Esophagus squamous epithelium (tissue), 5 donors: ENCODE measurements at regions not wholly inside any gene's neighbourhood (a gene's known extent, or its start where the extent isn't known, plus 50 kb on each side); places are given as distances from the start of the nearest gene placed in this dataset.

ENCODE experiments used
- DNase-seq: peaks from one replicate; lab custom pipeline; 2025; lab: John Stamatoyannopoulos, UW
- H3K27ac ChIP-seq, 4 donors: fragments of 200-600 bp; sonication (generic); one replicate each; pipeline ENCODE4 v1.5.1; 2016 to 2019; ENCODE audit warnings: mild to moderate bottlenecking in 1 of 4
- H3K27me3 ChIP-seq, 4 donors: fragments of 200-600 bp; sonication (generic); 1 replicate in 3 of 4; 2 replicates in 1 of 4; pipeline versions ENCODE4 v1.5.1 to v1.6.0; 2017 to 2021; ENCODE audit warnings: antibody characterized with exemption in 1 of 4
- H3K36me3 ChIP-seq, 3 donors: fragments of 200-600 bp; sonication (generic); one replicate each; pipeline ENCODE4 v1.5.1; 2016 to 2019
- H3K4me1 ChIP-seq, 3 donors: fragments of 200-600 bp; sonication (generic); one replicate each; pipeline ENCODE4 v1.5.1; 2017 to 2019
- H3K4me3 ChIP-seq, 4 donors: fragments of 200-600 bp; sonication (generic); 1 replicate in 3 of 4; 2 replicates in 1 of 4; pipeline ENCODE4 v1.5.1; 2016 to 2019; ENCODE audit warnings: mild to moderate bottlenecking in 2 of 4, moderate library complexity in 1 of 4
- H3K9me3 ChIP-seq, 3 donors: fragments of 200-600 bp; sonication (generic); one replicate each; pipeline ENCODE4 v1.5.1; 2016 to 2019
- CTCF ChIP-seq, 6 experiments: fragments of 450-650 bp in 4 of 6; fragments of 200-600 bp in 2 of 6; sonication (generic) in 2 of 6; IDR thresholded peaks; one replicate each; pipeline ENCODE4 v1.5.1; 2016 to 2019; ENCODE audit warnings: antibody characterized with exemption in 6 of 6, mild to moderate bottlenecking in 4 of 6, moderate library complexity in 4 of 6
- POLR2A ChIP-seq, 4 donors: fragments of 450-650 bp; IDR thresholded peaks; one replicate each; pipeline ENCODE4 v1.6.1; 2017; ENCODE audit warnings: antibody characterized with exemption in 4 of 4, mild to moderate bottlenecking in 4 of 4, moderate library complexity in 3 of 4
- WGBS, 2 donors: methylation state at CpG; one replicate each; pipeline ENCODE4 v1.1.5; 2018; 5-methylcytosine and 5-hydroxymethylcytosine counted together
- intact Hi-C: fragments of 100-400 bp; cut with DNase I; formaldehyde crosslinking; loops from one replicate; pipeline ENCODE4 v1.15.0; 2022
- donor health status: DM: yes; HTN: yes; CAD: no.

GRCh38 chr9:13411791-13412190 is 132.3 kb upstream of the MPDZ start:
- no peaks in the 10 kb centered on the region for H3K9me3 ChIP-seq
- no peak for DNase-seq
- H3K4me3 ChIP-seq = no peak overlapping the region
- no peaks in the 10 kb centered on the region for H3K27me3 ChIP-seq
- no peaks in the 10 kb centered on the region for H3K36me3 ChIP-seq
- intact Hi-C loops = no loop called here
- no peak overlapping the region for H3K27ac ChIP-seq
- no peak for TF ChIP-seq POLR2A (IDR thresholded peaks at IDR 0.05)
- TF ChIP-seq CTCF (IDR thresholded peaks at IDR 0.05) = no peak
- H3K4me1 ChIP-seq = peaks cover 0 to 3% (median 0%) of the 10 kb centered on the region in 3 donors

GRCh38 chr9:13410566-13411031 is 131.1 kb upstream of the MPDZ start:
- WGBS, 2 donors = 42 to 44% methylated on average over 2 of the region's 2 CpGs
- no peak overlapping the region for H3K27ac ChIP-seq
- intact Hi-C loops = no loop called here

GRCh38 chr9:13397661-13398060 is 118.2 kb upstream of the MPDZ start:
- H3K27ac ChIP-seq = no peak overlapping the region
- intact Hi-C loops = no loop called here
- H3K4me1 ChIP-seq = no peaks in the 10 kb centered on the region
- no peak overlapping the region for H3K4me3 ChIP-seq
- no peaks in the 10 kb centered on the region for H3K36me3 ChIP-seq
- DNase-seq = no peak
- no peaks in the 10 kb centered on the region for H3K27me3 ChIP-seq
- TF ChIP-seq CTCF (IDR thresholded peaks at IDR 0.05) (no peak), POLR2A (IDR thresholded peaks at IDR 0.05) (no peak)
- H3K9me3 ChIP-seq = no peaks in the 10 kb centered on the region

More at GRCh38 chr9:13410566-13411031, 131.1 kb upstream of the MPDZ start:
- DNase-seq = no peak
- Histone ChIP-seq H3K27me3 (no peaks in the 10 kb centered on the region), H3K4me1 (peaks cover 0 to 3% (median 0%) of the 10 kb centered on the region in 3 donors), H3K4me3 (no peak overlapping the region), H3K9me3 (no peaks in the 10 kb centered on the region), H3K36me3 (no peaks in the 10 kb centered on the region)
- no peak for TF ChIP-seq CTCF (IDR thresholded peaks at IDR 0.05)
- no peak for TF ChIP-seq POLR2A (IDR thresholded peaks at IDR 0.05)

- DNase-seq = no peak
- intact Hi-C loops = no loop called here
- 56 to 72% methylated on average over 4 of the region's 4 CpGs for WGBS, 2 donors
- Histone ChIP-seq H3K27me3 (no peaks in the 10 kb centered on the region), H3K4me1 (no peaks in the 10 kb centered on the region), H3K27ac (no peak overlapping the region), H3K36me3 (no peaks in the 10 kb centered on the region), H3K4me3 (no peak overlapping the region), H3K9me3 (no peaks in the 10 kb centered on the region)
- TF ChIP-seq CTCF (IDR thresholded peaks at IDR 0.05) (no peak), POLR2A (IDR thresholded peaks at IDR 0.05) (no peak)
These were observed 117.7 kb upstream of the MPDZ start for GRCh38 chr9:13397220-13397619.

GRCh38 chr9:13396418-13396817 is 116.9 kb upstream of the MPDZ start:
- Histone ChIP-seq H3K9me3 (no peaks in the 10 kb centered on the region), H3K4me1 (no peaks in the 10 kb centered on the region), H3K27me3 (no peaks in the 10 kb centered on the region), H3K27ac (no peak overlapping the region), H3K4me3 (no peak overlapping the region), H3K36me3 (no peaks in the 10 kb centered on the region)
- WGBS, 2 donors = 82 to 83% methylated on average over 4 of the region's 4 CpGs
- intact Hi-C loops = no loop called here
- no peak for DNase-seq
- TF ChIP-seq POLR2A (IDR thresholded peaks at IDR 0.05) (no peak), CTCF (IDR thresholded peaks at IDR 0.05) (no peak)
